ENCODE measurements at regions not wholly inside any gene's neighbourhood (a gene's known extent, or its start where the extent isn't known, plus 50 kb on each side); places are given as distances from the start of the nearest gene placed in this dataset.

- TF ChIP-seq CTCF (IDR thresholded peaks at IDR 0.05) = no peak
- no peak for TF ChIP-seq POLR2AphosphoS5 (IDR thresholded peaks at IDR 0.05)
- no peak for TF ChIP-seq POLR2A (IDR thresholded peaks at IDR 0.05)
Observed at GRCh38 chr2:173667415-173667814, 297.8 kb downstream of the SP3 start.
